GM12873 (cell line): ENCODE measurements at regions not wholly inside any gene's neighbourhood (a gene's known extent, or its start where the extent isn't known, plus 50 kb on each side); places are given as distances from the start of the nearest gene placed in this dataset.

Source experiments
- TF ChIP-seq, protein P1 (sequence below): IDR thresholded peaks from 2 replicates; pipeline ENCODE4 v1.5.1; 2012; ENCODE audit warnings: low read depth, mild to moderate bottlenecking, moderate library complexity, low read length, control low read depth; ENCODE audit not compliant: insufficient read depth; ENCODE audit errors: missing control alignments

DNA sequence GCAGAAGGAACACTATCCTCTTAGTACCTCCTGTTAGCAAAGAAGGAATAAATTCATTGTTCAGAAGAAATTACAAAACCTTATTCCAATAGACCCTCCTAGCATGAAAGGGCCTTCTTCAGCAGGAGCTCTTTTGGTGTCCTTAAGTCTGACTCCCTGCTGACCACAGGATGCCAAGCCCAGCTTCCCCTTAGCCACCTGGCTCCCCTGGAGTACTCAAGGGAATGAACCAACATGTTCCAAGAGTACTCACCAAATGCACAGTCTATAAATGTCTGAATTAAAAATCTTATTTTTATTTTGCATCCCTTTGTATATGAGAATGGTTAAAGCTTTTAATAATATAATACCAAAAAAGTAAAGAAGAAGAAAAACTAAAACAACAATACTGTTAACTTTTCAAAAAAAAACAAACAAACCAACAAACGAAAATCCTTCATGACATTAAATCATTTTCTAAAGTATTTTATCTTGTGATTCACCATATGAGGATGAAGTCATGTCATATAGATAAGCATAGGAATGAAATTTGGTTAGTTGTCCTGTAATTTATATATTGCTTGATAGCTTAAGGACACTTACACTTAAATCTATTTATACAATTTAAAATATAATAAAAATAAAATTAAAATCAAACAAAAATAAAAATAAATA, 1355.1 kb downstream of the HACE1 start:
- TF ChIP-seq, protein P1, sequence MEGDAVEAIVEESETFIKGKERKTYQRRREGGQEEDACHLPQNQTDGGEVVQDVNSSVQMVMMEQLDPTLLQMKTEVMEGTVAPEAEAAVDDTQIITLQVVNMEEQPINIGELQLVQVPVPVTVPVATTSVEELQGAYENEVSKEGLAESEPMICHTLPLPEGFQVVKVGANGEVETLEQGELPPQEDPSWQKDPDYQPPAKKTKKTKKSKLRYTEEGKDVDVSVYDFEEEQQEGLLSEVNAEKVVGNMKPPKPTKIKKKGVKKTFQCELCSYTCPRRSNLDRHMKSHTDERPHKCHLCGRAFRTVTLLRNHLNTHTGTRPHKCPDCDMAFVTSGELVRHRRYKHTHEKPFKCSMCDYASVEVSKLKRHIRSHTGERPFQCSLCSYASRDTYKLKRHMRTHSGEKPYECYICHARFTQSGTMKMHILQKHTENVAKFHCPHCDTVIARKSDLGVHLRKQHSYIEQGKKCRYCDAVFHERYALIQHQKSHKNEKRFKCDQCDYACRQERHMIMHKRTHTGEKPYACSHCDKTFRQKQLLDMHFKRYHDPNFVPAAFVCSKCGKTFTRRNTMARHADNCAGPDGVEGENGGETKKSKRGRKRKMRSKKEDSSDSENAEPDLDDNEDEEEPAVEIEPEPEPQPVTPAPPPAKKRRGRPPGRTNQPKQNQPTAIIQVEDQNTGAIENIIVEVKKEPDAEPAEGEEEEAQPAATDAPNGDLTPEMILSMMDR, result no peak

DNA sequence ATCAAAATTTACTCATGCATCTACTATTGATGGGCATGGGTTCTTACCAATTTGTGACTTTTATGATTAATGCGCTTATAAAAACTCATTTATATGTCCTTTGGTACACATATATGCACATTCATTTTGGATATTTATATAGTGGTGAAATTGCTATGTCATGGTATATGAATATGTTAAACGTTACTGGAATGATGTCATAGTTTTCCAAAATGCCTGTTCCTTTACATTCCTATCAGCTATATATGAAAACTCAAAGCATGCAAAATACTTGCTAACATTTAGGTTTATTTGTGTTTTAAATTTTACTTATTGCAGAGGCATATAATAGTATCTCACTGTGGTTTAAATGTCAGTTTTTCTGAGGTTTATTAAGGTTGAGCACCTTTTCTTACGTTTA, 1403.1 kb downstream of the HACE1 start:
- TF ChIP-seq, protein P1, result no peak

- TF ChIP-seq, protein P1, result no peak
Observed at GRCh38 chr6:103455275-103455674, 1404.4 kb downstream of the HACE1 start.

GRCh38 chr6:103409475-103409874, 1450.2 kb downstream of the HACE1 start:
- TF ChIP-seq, protein P1, result no peak

- TF ChIP-seq, protein P1, result no peak
Observed at GRCh38 chr6:103405321-103405720, 1454.4 kb downstream of the HACE1 start.

DNA sequence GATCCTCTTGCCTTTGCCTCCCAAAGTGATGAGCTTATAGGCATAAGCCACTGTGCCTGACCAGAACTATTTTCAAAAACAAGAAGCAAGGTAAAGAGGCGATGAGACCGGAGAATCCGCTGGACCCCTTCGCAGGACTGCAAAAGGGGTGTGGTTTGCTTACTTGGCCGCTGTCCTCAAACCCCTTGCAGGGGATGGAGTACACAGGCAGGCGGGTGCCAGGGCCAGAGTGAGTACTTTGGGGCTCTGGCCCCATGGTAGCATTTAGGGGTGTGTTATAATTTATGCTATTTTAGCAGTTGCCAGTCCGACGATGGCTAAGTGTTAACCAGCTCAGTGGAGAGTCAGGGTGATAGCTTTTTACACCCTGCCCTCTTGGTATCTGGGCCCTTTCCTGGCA, 1454.9 kb downstream of the HACE1 start:
- TF ChIP-seq, protein P1, result no peak

- TF ChIP-seq, protein P1, result no peak
Observed at GRCh38 chr6:103396768-103397167, 1463.0 kb downstream of the HACE1 start.

DNA sequence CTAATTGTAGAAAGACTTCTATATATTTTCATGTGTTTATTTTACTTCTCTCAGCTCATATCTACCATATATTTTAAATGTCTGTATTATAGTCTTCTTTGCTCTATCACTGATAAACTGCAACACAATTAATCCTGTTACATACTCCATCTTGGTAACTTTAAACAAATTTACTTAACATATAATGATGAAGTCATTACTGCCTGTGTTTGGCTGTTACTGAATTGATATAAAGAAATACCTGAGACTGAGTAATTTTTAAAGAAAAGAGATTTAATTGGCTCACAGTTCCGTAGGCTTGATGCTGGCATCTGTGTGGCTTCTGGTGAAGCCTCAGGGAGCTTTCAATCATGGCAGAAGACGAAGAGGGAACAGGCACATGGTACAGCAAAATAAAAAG, 1480.4 kb downstream of the HACE1 start:
- TF ChIP-seq, protein P1, result no peak
